ENCODE measurements at regions not wholly inside any gene's neighbourhood (a gene's known extent, or its start where the extent isn't known, plus 50 kb on each side); places are given as distances from the start of the nearest gene placed in this dataset.

DNA sequence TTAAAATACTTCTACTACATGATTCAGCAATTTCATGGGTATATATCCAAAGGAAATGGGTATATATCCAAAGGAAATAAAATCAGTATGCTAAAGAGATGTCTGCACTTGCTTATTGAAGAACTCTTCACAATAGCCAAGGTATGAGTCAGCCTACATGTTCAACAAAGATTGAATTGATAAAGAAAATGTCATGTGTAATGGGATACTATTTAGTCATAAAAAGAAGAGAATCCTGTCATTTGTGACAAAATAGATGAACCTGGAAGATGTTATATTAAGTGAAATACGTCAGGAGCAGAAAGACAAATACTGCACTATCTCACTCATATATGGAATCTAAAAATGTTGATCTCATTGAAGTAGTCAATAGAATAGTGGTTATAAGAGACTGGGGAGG, 944.5 kb upstream of the CTNND2 start:
- TF ChIP-seq POLR2A (IDR thresholded peaks at IDR 0.05; ENCODE audit: low read depth): no peak
- TF ChIP-seq, protein P1, sequence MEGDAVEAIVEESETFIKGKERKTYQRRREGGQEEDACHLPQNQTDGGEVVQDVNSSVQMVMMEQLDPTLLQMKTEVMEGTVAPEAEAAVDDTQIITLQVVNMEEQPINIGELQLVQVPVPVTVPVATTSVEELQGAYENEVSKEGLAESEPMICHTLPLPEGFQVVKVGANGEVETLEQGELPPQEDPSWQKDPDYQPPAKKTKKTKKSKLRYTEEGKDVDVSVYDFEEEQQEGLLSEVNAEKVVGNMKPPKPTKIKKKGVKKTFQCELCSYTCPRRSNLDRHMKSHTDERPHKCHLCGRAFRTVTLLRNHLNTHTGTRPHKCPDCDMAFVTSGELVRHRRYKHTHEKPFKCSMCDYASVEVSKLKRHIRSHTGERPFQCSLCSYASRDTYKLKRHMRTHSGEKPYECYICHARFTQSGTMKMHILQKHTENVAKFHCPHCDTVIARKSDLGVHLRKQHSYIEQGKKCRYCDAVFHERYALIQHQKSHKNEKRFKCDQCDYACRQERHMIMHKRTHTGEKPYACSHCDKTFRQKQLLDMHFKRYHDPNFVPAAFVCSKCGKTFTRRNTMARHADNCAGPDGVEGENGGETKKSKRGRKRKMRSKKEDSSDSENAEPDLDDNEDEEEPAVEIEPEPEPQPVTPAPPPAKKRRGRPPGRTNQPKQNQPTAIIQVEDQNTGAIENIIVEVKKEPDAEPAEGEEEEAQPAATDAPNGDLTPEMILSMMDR (IDR thresholded peaks at IDR 0.05): no peak

Data from esophagus muscularis mucosa (tissue), 3 donors.